Skeletal muscle tissue (tissue), 3 donors: ENCODE measurements at regions not wholly inside any gene's neighbourhood (a gene's known extent, or its start where the extent isn't known, plus 50 kb on each side); places are given as distances from the start of the nearest gene placed in this dataset.

Experiments used
- H3K27ac ChIP-seq: one replicate; pipeline ENCODE4 v1.7.0; 2013; ENCODE audit warnings: mild to moderate bottlenecking, low read depth, low read length, inconsistent platforms
- H3K27me3 ChIP-seq, 3 donors: one replicate each; pipeline ENCODE4 v1.7.0; 2013; ENCODE audit warnings: low read length in 3 of 3; ENCODE audit not compliant: control insufficient read depth in 3 of 3, insufficient read depth in 3 of 3
- H3K36me3 ChIP-seq, 3 donors: one replicate each; pipeline ENCODE4 v1.7.0; 2013; ENCODE audit warnings: low read length in 3 of 3; ENCODE audit not compliant: control insufficient read depth in 3 of 3, insufficient read depth in 3 of 3
- H3K4me1 ChIP-seq, 3 donors: one replicate each; pipeline ENCODE4 v1.7.0; 2013; ENCODE audit warnings: low read length in 3 of 3, mild to moderate bottlenecking in 3 of 3; ENCODE audit not compliant: control insufficient read depth in 3 of 3, insufficient read depth in 3 of 3
- H3K4me3 ChIP-seq, 3 donors: one replicate each; pipeline ENCODE4 v1.7.0; 2013; ENCODE audit warnings: low read length in 3 of 3
- H3K9ac ChIP-seq, 3 donors: one replicate each; pipeline ENCODE4 v1.7.0; 2013; ENCODE audit warnings: low read length in 3 of 3, mild to moderate bottlenecking in 3 of 3, moderate library complexity in 2 of 3, low read depth in 1 of 3
- H3K9me3 ChIP-seq, 3 donors: one replicate each; pipeline ENCODE4 v1.7.0; 2013; ENCODE audit warnings: low read length in 3 of 3; ENCODE audit not compliant: control insufficient read depth in 3 of 3
- donor health status: Osteomylitis.

- H3K4me1 ChIP-seq, result no peaks in the 10 kb centered on the region
- H3K9me3 ChIP-seq, result no peaks in the 10 kb centered on the region
- H3K36me3 ChIP-seq, result no peaks in the 10 kb centered on the region
- H3K4me3 ChIP-seq, result no peak overlapping the region
- no peaks in the 10 kb centered on the region for H3K27me3 ChIP-seq
- H3K9ac ChIP-seq, result no peak overlapping the region
- H3K27ac ChIP-seq, result no peak overlapping the region
These were observed 286.4 kb downstream of the PTBP2 start for GRCh38 chr1:97007840-97008604.

DNA sequence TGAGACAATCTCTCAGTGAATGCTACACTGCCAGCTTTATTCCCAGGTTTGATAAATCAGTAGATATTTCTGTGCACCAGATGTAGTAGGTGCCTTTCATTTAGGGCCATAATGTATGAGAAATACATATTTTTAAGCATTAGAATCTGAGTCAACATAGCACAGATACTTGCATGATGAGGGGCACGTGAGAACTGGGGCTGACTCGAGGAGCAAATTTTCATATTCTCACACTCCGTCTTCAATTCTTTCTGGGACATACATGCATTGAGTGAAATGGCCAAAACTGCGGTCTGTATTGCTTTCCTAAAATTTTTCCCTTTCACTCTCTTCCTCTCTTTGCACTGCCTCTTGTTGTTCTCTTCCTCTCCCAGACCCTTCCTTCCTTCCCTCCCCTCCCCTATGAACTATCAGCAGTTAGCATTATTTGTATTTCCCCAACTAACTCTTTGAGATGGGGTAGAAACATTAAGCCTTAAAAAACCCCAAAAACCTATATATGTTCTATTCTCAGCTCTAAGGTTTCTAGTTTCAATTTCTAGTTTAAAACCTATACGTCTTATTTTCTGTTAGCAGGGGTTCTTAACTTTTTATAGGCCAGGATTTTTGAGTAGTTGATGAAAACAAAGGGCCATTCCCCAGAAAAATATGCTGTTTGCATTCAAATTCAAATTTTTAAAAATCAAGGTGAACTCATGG, 289.1 kb downstream of the PTBP2 start:
- no peaks in the 10 kb centered on the region for H3K9me3 ChIP-seq
- no peak overlapping the region for H3K4me3 ChIP-seq
- no peaks in the 10 kb centered on the region for H3K4me1 ChIP-seq
- H3K27ac ChIP-seq, result no peak overlapping the region
- H3K27me3 ChIP-seq, result no peaks in the 10 kb centered on the region
- H3K36me3 ChIP-seq, result no peaks in the 10 kb centered on the region
- H3K9ac ChIP-seq, result no peak overlapping the region

GRCh38 chr1:97013136-97013535, 291.6 kb downstream of the PTBP2 start:
- H3K36me3 ChIP-seq, result no peaks in the 10 kb centered on the region
- H3K4me3 ChIP-seq, result no peak overlapping the region
- no peak overlapping the region for H3K27ac ChIP-seq
- H3K9me3 ChIP-seq, result no peaks in the 10 kb centered on the region
- no peaks in the 10 kb centered on the region for H3K4me1 ChIP-seq
- no peaks in the 10 kb centered on the region for H3K27me3 ChIP-seq
- no peak overlapping the region for H3K9ac ChIP-seq

DNA sequence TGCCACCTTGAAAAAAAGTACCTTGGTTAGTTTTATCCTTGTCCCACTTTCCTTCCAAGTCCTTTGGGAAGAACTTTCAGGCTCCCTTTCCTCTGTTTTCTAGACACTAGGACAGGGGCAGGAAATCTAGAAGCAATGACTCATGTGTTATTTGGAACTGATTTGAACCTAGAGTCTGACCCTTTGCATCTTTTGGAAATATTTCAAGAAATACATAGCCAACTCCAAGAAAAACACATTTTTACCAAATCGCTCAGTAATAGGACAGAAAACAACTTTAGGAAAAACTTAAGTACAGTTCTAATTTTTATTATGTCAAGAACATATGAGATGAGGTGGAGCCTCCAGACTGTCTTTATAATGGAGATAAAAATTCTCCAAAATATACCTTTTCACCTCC, 292.4 kb downstream of the PTBP2 start:
- Histone ChIP-seq H3K9ac (no peak overlapping the region), H3K27me3 (no peaks in the 10 kb centered on the region), H3K4me1 (no peaks in the 10 kb centered on the region), H3K4me3 (no peak overlapping the region), H3K9me3 (no peaks in the 10 kb centered on the region), H3K27ac (no peak overlapping the region), H3K36me3 (no peaks in the 10 kb centered on the region)

- Histone ChIP-seq H3K27ac (no peak overlapping the region), H3K36me3 (no peaks in the 10 kb centered on the region), H3K4me3 (no peak overlapping the region), H3K9me3 (no peaks in the 10 kb centered on the region), H3K4me1 (no peaks in the 10 kb centered on the region), H3K27me3 (no peaks in the 10 kb centered on the region), H3K9ac (no peak overlapping the region)
These were observed 292.8 kb downstream of the PTBP2 start for GRCh38 chr1:97014426-97014825.

- Histone ChIP-seq H3K4me1 (no peaks in the 10 kb centered on the region), H3K9me3 (no peaks in the 10 kb centered on the region), H3K4me3 (no peak overlapping the region), H3K36me3 (no peaks in the 10 kb centered on the region), H3K27me3 (no peaks in the 10 kb centered on the region), H3K27ac (no peak overlapping the region), H3K9ac (no peak overlapping the region)
These were observed 296.3 kb downstream of the PTBP2 start for GRCh38 chr1:97017895-97018294.
